GM18870 (cell line): ENCODE measurements at regions not wholly inside any gene's neighbourhood (a gene's known extent, or its start where the extent isn't known, plus 50 kb on each side); places are given as distances from the start of the nearest gene placed in this dataset.
"Not testable (repeated sequence)": the region's sequence is repeated elsewhere in the genome, so short reads cannot be mapped to it uniquely, and the experiment has no call there.

Source experiments
- ATAC-seq: cut with Tn5 transposase; IDR thresholded peaks from one replicate; pipeline ENCODE4 v1.9.1; 2021; ENCODE audit warnings: moderate library complexity; ENCODE audit not compliant: unreplicated experiment

DNA sequence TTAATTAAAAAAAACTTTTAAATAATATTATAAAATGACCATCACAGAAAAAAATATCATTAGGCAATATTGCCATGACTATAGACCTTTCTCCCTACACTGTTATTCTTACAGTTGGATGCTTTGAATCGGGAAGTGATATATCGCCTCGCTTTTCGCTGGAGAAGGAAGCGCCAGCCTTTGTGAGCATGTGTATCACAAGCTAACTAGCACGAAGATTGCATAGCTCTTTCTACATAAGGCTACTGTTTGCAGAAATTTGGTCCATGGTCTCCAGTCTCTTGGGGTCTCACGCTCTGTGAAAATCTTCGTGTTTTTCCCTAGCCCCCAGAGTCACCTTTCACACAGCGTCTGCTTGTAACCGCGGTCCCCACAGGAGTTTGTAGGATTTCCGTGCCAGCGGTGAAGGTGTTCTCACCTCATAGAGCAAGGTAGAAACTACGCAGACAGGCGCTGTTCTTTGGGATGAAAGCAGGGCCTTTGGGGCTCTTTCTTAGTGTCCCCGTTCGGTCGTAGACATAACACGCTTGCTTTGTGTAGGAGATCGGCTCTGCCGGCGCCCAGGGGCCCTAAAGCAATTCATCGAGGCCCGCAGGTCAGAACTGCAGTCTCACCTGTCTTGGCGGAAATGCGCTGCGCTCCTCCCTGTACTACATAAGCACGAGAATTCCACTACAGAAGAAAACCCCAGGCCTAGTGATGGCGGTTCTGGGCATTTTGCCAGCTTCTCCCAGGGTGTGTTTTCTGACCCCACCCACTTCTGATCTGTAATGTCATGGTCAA is 214.5 kb upstream of the NOTCH2NLA start:
- ATAC-seq: not testable (repeated sequence)

DNA sequence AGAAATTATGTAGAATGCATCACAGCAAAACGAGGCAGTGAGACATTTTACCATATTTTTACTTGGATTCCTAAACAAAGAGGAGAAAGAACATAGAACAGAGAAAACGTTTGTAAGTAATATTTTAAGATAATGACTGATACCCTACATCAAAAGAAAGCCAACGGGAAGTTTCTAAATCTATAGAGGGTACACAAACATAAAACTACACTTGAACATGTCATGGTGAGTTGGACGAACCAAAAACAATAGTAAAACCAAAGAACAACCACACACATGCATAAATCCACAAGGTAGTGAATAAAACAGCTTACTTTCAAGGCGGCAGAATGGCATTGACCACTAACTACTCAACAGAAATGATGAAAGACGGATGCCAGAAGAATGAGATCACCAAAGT is 209.7 kb upstream of the NOTCH2NLA start:
- ATAC-seq: not testable (repeated sequence)

DNA sequence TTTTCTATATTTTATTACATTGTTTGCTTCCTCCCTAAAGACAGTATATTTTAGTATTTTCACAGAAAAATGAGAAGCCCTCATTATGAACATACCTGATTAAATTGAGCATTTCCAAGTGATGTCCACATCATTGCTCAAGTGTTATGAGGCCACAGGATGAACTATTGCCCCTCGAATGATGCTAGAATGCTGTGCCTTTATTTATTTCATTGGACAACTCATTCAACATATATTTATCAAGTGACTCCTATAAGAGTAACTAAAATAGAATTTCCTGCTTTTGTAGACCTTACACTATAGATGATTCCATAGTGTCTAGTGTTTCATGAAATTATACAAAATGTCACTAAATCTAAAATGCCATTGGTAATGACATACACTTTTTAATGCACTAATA is 187.8 kb upstream of the NOTCH2NLA start:
- not testable (repeated sequence) for ATAC-seq

DNA sequence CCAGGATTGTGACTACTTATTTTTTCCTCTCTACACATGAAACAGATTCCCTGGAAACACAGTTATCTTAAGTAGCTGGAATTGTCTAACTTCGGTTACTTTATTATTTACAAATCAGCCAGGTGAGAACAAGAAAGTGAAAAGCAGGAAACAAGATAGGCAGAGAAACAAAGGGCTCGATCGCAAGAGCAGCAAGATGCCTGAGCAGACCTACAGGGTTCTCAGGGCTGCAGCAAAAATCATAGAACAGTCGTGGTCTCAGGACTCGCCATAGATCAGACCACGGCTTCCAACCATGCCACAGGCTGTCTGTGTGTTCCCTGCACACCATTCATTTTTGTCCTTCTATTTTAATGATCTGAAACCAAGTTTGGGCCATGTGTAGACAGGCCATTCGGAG is 186.2 kb upstream of the NOTCH2NLA start:
- not testable (repeated sequence) for ATAC-seq

DNA sequence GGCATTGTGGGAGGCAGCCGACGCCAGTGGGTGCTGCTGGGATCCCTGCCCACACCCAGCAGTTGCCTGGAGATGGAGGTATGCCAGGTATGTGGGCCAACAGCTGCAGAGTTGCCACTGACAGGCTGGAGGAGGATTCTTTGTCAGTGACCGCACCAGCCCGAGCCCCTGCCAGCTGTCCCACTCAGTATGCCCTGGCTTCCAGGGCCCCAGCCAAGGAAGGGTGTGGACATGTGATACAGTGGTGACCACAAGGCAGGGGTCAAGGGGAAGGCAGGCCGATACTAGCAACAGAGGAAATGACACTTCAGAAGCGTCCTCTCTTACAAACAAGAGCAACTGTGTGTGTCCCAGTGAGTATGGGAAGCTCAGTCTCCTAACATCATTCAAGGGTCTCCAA is 185.1 kb upstream of the NOTCH2NLA start:
- ATAC-seq: not testable (repeated sequence)

DNA sequence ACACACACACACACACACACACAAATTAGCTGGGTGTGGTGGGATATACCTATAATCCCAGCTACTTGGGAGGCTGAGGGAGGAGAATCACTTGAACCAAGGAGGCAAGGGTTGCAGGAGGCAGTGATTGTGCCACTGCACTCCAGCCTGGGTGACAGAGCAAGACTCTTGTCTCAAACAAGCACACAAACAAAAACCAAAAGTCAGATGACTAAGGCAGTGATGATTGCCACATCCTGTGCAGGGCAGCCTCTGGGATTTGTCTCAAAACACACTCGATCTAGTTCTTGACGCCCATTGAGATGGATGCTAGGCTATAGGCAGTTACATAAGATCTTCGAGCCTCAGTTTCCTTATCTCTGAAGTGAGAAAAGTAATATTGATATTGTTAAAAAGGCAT is 183.1 kb upstream of the NOTCH2NLA start:
- not testable (repeated sequence) for ATAC-seq

DNA sequence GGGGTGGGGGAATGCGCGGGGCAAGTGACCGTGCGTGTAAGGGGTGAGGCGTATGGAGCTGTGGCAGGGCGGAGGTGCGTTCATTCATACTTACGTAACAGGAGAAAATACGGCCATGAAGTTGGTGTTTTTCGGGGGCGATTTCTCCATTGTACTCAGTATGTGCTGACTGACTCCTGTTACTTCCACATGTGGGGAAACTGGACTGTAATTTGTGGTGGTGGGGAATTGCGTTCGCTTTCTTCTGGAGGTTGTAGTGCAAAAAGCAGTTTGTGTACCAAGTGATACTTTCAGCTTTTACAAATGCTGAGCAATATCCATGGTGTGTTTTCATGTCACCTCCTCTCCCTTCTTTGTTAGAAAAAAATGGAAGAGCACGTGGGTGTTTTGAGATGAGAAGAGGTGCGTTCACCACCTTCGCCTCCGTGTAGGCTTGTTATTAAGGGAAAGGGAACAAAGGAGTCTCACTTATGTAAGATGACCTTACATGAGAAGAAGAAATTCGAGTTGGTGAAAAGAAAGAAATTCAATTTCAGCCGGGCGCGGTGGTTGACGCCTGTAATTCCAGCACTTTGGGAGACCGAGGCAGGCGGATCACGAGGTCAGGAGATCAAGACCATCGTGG is 181.1 kb upstream of the NOTCH2NLA start:
- not testable (repeated sequence) for ATAC-seq

DNA sequence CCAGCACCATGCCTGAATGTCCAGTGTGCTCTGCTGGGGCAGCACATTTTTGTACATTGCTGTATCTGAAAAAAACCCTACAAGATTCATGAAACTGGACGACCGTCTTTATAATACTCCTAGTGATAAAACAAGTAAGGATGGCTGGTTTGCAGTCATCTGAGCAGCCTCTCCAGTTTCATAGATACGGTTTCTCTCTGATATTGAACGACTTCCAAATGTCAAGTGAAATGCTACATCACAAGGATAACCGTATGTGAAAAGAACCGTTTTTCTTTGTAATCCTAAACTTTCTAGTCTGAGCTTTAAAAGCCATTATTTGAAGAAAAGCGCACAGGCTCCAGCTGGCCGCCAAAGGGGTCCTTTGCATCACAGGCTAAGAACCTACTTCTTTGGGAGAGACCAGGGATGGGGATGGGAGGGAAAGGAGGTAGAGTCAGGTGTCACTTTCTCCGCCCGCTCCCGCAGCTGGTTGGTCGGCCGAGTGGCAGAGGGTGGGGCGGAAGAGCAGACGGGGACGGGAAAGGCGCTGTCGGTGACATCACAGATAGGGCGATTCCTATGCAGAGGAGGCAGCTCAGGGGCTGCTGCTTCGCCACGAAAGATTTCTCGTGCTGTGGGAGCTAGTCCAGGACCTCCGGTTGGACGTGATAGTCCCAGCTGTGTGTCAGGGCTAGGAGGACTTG is 180.4 kb upstream of the NOTCH2NLA start:
- not testable (repeated sequence) for ATAC-seq

DNA sequence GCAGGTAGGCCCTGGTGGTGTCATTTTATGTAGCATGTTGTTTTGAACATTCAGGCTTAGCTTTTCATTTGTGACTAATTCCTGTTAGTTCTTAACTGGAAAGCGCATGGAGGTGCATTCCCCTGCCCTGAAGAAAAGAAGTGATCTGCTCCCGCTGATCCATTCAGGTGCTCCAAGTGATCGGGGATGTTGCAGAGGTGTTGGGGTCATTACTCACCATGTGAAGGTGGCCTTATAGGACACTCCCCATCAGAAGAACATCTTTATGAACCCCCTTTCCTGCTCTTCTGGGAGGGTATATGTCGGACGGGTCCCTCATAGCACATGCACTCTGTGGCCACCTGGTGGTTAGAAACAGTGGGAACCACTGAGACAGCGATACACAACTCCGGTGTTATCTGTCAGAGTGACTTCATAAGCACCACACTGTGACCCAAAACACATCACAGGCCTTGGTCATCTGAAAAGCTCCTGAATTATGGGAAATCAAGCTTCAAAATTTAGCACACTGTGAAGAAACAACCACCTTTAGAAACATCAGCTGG is 172.5 kb upstream of the NOTCH2NLA start:
- ATAC-seq: not testable (repeated sequence)

DNA sequence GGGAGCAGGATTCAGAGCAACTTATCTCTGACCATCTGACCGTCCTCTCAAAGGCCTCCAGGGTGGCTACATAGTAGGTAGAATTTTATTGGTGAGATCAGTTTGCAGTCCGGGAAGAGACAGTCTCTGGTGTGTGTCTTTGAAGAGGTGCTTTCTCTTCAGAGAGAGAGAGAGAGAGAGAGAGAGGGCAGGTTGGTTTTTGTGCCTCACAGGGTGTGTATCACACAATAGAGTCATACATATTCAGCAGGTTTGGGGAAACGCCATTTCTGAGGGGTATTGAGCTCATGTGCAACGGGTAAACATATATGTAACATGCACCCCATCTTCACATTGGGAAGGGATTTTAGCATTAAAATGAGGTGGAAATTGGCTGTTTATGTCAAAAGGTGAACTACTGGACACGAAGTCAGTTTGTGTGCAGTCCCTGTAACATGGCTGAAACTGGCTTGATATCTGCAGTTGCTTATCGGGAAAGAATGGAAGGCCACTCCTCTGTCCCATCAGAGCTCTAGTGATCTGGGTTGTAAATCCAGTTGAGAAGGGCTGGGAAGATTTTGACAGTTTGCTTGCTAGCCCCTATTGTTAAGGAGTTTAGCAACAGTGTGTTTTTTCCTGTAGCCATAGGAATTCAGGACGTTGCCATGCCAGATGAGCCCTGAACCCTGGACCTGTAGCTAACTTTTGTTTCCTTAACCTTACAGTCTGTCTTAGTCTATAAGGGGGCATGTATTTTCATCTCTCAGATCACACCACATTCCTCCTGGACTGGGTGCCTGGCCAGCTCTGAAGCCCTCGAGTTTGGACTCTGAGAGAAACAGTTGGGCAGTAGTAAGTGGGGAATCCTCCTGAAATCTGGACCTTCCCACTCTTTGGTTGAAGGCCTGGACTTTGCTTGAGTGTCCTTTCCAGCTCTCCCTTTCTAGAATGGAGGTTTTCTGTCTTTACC is 171.6 kb upstream of the NOTCH2NLA start:
- ATAC-seq: not testable (repeated sequence)

DNA sequence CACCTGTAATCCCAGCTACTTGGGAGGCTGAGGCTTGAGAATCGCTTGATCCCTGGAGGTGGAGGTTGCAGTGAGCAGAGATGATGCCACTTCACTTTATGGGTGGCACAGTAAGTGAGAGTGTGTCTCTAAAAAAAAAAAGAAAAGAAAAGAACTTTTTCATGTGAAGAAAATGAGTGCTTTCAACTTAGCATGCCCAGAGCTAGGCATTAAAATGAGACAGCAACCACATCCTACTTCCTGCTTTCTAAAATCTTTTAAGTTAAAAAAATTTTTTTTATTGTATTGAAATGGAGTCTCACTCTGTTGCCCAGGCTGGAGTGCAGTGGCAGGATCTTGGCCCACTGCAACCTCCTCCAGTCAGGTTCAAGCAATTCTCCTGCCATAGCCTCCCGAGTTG is 170.4 kb upstream of the NOTCH2NLA start:
- ATAC-seq: not testable (repeated sequence)

DNA sequence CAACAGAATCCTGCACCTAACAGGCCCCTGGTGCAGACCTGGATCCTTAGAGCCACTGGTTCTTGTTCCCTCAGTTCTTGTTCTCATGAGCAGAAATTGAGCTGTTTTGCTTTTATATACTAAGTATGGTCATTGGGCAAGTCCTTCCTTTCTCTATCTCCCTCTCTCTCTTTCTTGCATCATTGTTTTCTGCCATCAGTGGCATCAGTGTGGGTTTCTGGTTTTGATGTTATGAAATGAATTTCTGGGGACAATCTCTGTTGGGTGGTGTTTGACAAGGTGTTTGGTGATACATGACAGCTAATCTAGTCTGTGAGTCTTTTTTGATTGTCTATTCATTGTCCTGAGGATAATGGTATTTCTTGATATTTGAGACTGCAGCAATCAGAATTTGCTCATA is 168.0 kb upstream of the NOTCH2NLA start:
- ATAC-seq: not testable (repeated sequence)

DNA sequence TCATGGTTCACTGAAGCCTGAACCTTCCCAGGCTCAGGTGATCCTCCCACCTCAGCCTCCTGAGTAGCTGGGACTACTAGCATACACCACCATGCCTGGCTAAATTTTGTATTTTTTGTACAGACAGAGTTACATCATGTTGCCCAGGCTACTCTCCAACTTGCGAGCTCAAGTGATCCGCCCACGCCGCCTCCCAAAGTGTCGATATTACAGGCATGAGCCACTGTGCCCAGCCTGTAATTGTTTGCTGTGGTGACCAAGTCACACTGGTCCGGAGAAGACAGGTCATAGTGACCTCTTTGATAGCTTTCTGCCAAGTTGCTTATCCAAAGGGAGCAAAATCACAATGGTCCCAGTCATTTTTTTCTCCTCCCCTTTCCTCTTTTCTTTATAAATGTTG is 167.4 kb upstream of the NOTCH2NLA start:
- not testable (repeated sequence) for ATAC-seq

DNA sequence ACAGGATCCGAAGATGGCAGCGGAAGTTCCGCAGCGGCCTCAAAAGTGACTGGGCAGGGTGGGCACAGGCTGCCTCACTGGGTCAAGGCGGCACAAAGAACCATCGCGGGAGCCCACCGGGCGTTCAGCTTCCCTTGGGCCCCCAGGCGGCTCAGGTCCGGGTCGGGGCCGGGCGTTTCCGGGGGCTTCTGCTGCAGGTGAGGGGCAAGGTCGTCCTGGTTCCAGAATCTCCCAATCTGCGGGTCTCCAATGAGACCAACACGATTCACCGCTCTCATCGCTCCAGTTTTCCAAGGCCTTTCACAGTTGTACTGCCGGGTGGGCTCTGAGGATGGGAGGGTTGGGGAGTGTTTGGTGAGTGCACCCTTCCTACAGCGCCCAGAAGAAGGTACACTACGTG is 165.0 kb upstream of the NOTCH2NLA start:
- not testable (repeated sequence) for ATAC-seq

DNA sequence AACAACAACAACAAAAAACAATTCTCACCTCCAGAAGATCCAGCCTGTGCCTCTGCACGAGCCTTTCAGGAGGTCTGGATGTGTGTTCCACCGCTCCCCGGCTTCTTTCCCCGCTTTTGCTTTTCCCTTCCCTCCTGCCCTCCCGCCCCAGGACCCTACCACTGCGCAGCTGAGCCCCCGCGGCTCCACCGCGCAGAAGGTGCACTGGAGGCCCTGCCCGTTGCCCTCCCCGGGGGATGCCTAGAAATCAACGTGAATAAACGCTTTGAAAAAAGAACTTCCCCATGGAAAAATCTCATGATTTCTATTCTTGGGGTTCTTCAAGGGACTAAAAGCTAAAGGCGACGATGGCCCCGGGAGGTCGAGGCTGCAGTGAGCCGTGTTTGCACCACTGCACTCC is 164.3 kb upstream of the NOTCH2NLA start:
- not testable (repeated sequence) for ATAC-seq

DNA sequence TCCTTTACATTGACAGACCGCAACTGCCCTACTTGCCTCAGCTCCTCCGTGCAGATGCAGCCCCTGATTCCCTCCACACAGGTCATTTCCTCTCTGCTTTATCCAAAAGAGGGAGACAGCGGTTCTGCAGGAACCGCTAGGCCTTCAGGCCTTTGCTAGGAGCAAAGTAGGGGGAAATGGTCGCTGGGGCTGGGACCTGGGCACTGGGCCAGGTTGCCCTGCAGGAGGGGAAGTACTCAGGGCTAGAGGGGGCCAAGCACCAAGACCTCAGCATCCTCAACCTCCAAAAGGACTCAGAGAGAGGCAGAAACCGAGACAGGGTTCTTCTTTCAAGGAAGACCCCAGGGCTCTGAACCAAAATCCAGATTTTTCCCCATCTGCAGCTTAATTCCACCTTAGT is 160.4 kb upstream of the NOTCH2NLA start:
- not testable (repeated sequence) for ATAC-seq

DNA sequence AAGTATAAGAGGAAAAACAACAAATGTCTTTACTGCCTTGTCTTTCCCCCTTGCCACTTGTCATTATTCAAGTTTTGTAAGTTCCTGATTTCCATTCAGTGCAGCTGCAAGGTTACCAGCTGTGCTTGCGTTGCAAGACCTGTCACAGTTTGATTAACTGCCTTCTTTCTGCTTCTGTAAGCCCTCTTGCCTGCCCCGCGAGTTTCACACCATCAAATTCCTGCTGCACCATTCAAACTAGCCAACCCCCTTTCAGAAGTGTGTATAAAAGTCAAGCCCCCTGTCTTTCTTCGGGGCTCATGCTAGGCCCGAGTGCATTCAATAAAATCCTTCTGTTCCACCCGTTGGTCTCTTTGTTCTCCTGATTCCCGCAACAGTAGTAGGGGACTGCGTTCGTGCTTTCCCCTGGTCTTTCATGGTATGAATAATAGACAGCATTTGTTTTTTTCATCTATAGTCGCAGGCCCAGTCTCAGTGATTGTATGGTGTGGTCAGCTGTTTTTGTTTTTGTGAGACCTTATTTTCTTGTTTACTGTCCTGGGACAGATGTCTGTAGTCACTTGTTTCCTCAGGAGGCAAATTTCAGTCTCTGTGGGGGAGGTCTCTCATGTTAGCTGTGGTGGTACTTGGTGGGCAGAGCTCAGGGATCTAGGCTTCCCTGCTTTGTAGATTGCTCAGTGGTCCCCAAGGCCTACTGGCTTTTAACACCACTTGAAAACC is 159.1 kb upstream of the NOTCH2NLA start:
- not testable (repeated sequence) for ATAC-seq

DNA sequence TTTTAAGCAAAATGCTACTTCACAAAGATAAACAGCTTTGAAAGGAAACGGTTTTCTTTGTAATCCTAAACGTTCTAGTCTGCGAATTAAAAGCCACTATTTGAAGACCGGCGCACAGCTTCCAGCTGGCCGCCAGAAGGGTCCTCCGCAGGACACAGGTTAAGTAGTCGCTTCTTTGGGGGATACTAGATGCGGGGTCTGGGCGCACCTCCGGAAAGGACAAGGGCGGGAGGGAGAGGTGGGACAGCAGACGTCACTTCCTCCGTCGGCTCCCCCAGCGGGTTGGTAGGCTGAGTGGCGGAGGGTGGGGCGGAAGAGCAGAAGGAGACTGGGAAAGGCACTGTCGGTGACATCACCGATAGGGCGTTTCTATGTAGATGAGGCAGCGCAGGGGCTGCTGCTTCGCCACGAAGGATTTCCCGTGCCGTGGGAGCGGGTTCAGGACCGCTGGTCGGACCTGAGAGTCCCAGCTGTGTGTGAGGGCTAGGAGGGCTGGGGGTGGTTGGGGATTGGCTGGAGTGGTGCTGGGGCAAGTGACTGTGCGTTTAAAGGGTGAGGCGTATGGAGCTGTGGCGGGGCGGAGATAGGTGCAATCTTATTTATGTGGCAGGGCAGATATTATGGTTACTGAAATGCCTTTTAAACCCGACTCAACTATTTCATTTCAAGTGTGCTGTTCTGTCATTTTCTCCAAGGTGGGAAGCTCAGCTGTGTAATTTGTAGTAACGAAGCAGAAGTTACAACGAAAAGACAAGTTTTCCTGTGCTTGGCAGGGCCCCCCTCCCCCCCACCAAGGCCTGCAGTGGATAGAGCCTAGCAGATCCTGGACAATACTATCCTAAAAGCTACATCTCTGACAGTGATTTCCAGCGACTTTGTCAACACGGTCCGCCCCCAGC is 158.3 kb upstream of the NOTCH2NLA start:
- ATAC-seq: peak; percentile 78

DNA sequence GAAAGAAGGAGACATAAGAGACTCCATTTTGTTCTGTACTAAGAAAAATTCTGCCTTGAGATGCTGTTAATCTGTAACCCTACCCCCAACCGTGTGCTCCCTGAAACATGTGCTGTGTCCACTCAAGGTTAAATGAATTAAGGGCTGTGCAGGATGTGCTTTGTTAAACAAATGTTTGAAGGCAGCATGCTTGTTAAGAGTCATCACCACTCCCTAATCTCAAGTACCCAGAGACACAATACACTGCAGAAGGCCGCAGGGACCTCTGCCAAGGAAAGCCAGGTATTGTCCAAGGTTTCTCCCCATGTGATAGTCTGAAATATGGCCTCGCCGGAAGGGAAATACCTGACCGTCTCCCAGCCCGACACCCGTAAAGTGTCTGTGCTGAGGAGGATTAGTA is 152.4 kb upstream of the NOTCH2NLA start:
- not testable (repeated sequence) for ATAC-seq
